ENCODE measurements at regions not wholly inside any gene's neighbourhood (a gene's known extent, or its start where the extent isn't known, plus 50 kb on each side); places are given as distances from the start of the nearest gene placed in this dataset.

DNA sequence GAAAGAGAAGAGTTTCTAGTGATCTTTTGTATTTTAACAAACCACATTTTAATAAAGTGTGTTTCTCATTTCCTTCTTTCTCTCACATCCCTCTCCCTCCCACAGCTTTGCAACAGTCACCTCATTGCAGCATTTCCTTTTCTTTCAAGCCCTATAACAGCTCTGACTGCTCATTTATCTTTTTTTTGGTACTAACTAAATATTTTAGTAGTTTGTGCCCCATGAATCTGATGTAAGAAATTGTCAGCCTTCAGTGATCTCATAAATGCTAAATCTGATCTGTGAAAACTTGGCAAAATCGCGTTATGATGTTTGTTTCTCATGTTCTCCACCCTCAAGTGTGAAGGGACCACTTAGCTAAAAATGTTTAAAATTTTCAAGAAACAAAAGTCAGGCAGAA lies 258.5 kb upstream of the SLIT2 start:
- Mint-ChIP-seq H3K4me1 (peaks cover 9% of the 10 kb centered on the region), H3K36me3 (no peaks in the 10 kb centered on the region), H3K9me3 (peaks cover 0 to 5% (median 2%) of the 10 kb centered on the region in 7 donors), H3K4me3 (no peak overlapping the region), H3K27me3 (ENCODE audit: low read depth in 3 of 3) (peaks cover 0 to 2% (median 0%) of the 10 kb centered on the region in 3 donors), H3K27ac (peak overlapping the region; percentile 32 to 80 (median 56))
- no peaks in the 10 kb centered on the region for H3K36me3 ChIP-seq (replicated peaks in 1 of 2; ENCODE audit: control insufficient read depth in 1 of 2, insufficient read depth in 2 of 2, low read length in 2 of 2)
- H3K4me3 ChIP-seq (replicated peaks in 1 of 3; ENCODE audit: low read depth in 2 of 3, low read length in 3 of 3): peak overlapping the region in 1 of 3 experiments; percentile 57
- no peaks in the 10 kb centered on the region for H3K9me3 ChIP-seq (replicated peaks in 1 of 2; ENCODE audit: control insufficient read depth in 1 of 2, insufficient read depth in 1 of 2, low read length in 2 of 2)
- no peaks in the 10 kb centered on the region for H3K27me3 ChIP-seq (ENCODE audit: control insufficient read depth in 2 of 2, insufficient read depth in 2 of 2, low read length in 2 of 2)
- peak in 1 of 3 donors; percentile 10 for DNase-seq
- intact Hi-C loops (cut with micrococcal nuclease): no loop called here
- H2AFZ ChIP-seq (ENCODE audit: insufficient read depth, low read depth, low read length, poor library complexity, severe bottlenecking): no peak overlapping the region
- no peaks in the 10 kb centered on the region for H3K79me2 ChIP-seq (ENCODE audit: insufficient read depth, low read length)
- H3K9ac ChIP-seq (ENCODE audit: insufficient read depth, low read length, poor library complexity, severe bottlenecking): no peak overlapping the region
- peak overlapping the region in 1 of 2 donors; percentile 69 for H3K27ac ChIP-seq (ENCODE audit: low read depth in 1 of 2, low read length in 2 of 2)
- H4K20me1 ChIP-seq (ENCODE audit: insufficient read depth, low read length): no peaks in the 10 kb centered on the region
- TF ChIP-seq, protein P1, sequence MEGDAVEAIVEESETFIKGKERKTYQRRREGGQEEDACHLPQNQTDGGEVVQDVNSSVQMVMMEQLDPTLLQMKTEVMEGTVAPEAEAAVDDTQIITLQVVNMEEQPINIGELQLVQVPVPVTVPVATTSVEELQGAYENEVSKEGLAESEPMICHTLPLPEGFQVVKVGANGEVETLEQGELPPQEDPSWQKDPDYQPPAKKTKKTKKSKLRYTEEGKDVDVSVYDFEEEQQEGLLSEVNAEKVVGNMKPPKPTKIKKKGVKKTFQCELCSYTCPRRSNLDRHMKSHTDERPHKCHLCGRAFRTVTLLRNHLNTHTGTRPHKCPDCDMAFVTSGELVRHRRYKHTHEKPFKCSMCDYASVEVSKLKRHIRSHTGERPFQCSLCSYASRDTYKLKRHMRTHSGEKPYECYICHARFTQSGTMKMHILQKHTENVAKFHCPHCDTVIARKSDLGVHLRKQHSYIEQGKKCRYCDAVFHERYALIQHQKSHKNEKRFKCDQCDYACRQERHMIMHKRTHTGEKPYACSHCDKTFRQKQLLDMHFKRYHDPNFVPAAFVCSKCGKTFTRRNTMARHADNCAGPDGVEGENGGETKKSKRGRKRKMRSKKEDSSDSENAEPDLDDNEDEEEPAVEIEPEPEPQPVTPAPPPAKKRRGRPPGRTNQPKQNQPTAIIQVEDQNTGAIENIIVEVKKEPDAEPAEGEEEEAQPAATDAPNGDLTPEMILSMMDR (IDR thresholded peaks at IDR 0.05): no peak
- H3K4me1 ChIP-seq (ENCODE audit: control insufficient read depth in 1 of 2, insufficient read depth in 2 of 2, low read length in 2 of 2): peaks cover 8 to 12% of the 10 kb centered on the region in 2 donors
- peak overlapping the region; percentile 49 for H3K4me2 ChIP-seq (replicated peaks; ENCODE audit: extremely low read depth, low read length, poor library complexity, severe bottlenecking)
- WGBS (ENCODE audit: insufficient coverage): no CpG with 5 or more reads among the region's 2 CpGs

DNA sequence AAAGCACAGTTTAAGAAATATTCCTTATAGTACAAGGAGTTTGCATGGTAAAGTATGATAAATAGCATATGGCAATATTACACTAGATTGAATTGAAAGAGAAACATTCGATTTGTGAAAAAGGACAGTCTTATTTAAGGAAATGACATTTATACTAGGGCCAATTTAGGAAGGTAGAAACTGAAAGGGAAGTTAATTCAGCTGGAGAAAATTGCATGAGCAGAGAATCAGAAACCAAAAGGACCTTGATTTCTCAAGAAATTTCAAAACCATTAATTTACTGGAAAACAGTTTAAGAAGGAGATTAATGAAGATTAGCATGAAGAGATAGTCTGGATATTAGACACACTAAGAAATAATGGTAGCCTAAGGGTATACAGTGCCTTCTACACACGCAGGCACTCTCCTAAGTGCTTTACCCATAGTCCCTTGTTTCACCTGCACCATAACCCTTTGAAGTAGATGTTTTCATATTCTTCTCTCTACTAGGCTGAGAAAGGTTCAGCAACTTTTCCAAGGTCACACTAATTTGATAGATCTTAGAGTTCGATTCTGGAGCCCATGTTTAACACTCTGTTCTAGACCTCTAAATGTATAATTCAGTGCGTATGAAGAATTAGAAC lies 259.1 kb upstream of the SLIT2 start:
- H3K27me3 ChIP-seq (ENCODE audit: control insufficient read depth in 2 of 2, insufficient read depth in 2 of 2, low read length in 2 of 2): no peaks in the 10 kb centered on the region
- 20% methylated on average over 2 of the region's 4 CpGs for WGBS (ENCODE audit: insufficient coverage)
- no peak overlapping the region for H2AFZ ChIP-seq (ENCODE audit: insufficient read depth, low read depth, low read length, poor library complexity, severe bottlenecking)
- intact Hi-C loops (cut with micrococcal nuclease): no loop called here
- H3K36me3 Mint-ChIP-seq: no peaks in the 10 kb centered on the region
- H3K9me3 ChIP-seq (replicated peaks in 1 of 2; ENCODE audit: control insufficient read depth in 1 of 2, insufficient read depth in 1 of 2, low read length in 2 of 2): no peaks in the 10 kb centered on the region
- H3K36me3 ChIP-seq (replicated peaks in 1 of 2; ENCODE audit: control insufficient read depth in 1 of 2, insufficient read depth in 2 of 2, low read length in 2 of 2): no peaks in the 10 kb centered on the region
- TF ChIP-seq, protein P1 (IDR thresholded peaks at IDR 0.05): no peak
- peaks cover 0 to 5% (median 4%) of the 10 kb centered on the region in 7 donors for H3K9me3 Mint-ChIP-seq
- H3K27me3 Mint-ChIP-seq (ENCODE audit: low read depth in 3 of 3): peaks cover 0 to 2% (median 0%) of the 10 kb centered on the region in 3 donors
- peaks cover 8 to 12% of the 10 kb centered on the region in 2 donors for H3K4me1 ChIP-seq (ENCODE audit: control insufficient read depth in 1 of 2, insufficient read depth in 2 of 2, low read length in 2 of 2)
- DNase-seq: peak in 1 of 3 donors; percentile 7
- H3K27ac ChIP-seq (ENCODE audit: low read depth in 1 of 2, low read length in 2 of 2): peak overlapping the region in 1 of 2 donors; percentile 69
- peaks cover 9% of the 10 kb centered on the region for H3K4me1 Mint-ChIP-seq
- peak overlapping the region in 1 of 2 donors; percentile 29 for H3K4me3 Mint-ChIP-seq
- H3K4me3 ChIP-seq (replicated peaks in 1 of 3; ENCODE audit: low read depth in 2 of 3, low read length in 3 of 3): peak overlapping the region in 1 of 3 experiments; percentile 57
- H3K27ac Mint-ChIP-seq: peak overlapping the region; percentile 32 to 80 (median 56)
- H4K20me1 ChIP-seq (ENCODE audit: insufficient read depth, low read length): no peaks in the 10 kb centered on the region
- no peaks in the 10 kb centered on the region for H3K79me2 ChIP-seq (ENCODE audit: insufficient read depth, low read length)
- peak overlapping the region; percentile 49 for H3K4me2 ChIP-seq (replicated peaks; ENCODE audit: extremely low read depth, low read length, poor library complexity, severe bottlenecking)
- H3K9ac ChIP-seq (ENCODE audit: insufficient read depth, low read length, poor library complexity, severe bottlenecking): no peak overlapping the region
